ENCODE measurements at regions not wholly inside any gene's neighbourhood (a gene's known extent, or its start where the extent isn't known, plus 50 kb on each side); places are given as distances from the start of the nearest gene placed in this dataset.

DNA sequence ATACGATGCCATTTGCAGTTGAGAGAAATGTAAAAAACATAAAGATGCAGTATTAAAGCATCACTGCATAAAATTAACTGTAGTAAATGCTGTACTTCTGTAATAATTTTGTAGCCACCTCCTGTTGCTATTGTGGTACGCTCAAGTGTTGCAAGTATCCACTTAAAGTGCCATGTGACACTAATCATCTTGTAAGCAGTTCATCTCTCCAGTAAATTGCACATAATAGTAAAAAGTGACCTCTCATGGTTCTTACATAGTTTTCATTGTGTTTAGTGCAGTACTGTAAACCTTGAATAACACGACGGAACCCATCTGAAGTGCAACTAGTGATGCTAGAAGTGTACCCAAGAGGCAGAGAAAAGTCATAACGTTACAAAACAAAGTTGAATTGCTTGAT is 190.1 kb upstream of the VGLL2 start:
- TF ChIP-seq, protein P1, sequence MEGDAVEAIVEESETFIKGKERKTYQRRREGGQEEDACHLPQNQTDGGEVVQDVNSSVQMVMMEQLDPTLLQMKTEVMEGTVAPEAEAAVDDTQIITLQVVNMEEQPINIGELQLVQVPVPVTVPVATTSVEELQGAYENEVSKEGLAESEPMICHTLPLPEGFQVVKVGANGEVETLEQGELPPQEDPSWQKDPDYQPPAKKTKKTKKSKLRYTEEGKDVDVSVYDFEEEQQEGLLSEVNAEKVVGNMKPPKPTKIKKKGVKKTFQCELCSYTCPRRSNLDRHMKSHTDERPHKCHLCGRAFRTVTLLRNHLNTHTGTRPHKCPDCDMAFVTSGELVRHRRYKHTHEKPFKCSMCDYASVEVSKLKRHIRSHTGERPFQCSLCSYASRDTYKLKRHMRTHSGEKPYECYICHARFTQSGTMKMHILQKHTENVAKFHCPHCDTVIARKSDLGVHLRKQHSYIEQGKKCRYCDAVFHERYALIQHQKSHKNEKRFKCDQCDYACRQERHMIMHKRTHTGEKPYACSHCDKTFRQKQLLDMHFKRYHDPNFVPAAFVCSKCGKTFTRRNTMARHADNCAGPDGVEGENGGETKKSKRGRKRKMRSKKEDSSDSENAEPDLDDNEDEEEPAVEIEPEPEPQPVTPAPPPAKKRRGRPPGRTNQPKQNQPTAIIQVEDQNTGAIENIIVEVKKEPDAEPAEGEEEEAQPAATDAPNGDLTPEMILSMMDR (IDR thresholded peaks at IDR 0.05): no peak
- no peak for TF ChIP-seq POLR2A (IDR thresholded peaks at IDR 0.05)

Measured in Peyer's patch (tissue), 4 donors.